Rectal smooth muscle tissue (tissue), 1 donor: ENCODE measurements at regions not wholly inside any gene's neighbourhood (a gene's known extent, or its start where the extent isn't known, plus 50 kb on each side); places are given as distances from the start of the nearest gene placed in this dataset.

Source experiments
- H3K27ac ChIP-seq: one replicate; pipeline ENCODE4 v1.7.0; 2013; ENCODE audit warnings: low read depth, low read length, inconsistent platforms
- H3K27me3 ChIP-seq: one replicate; pipeline ENCODE4 v1.7.0; 2013; ENCODE audit warnings: low read length; ENCODE audit not compliant: control insufficient read depth, insufficient read depth
- H3K36me3 ChIP-seq: one replicate; pipeline ENCODE4 v1.7.0; 2013; ENCODE audit warnings: low read length; ENCODE audit not compliant: control insufficient read depth, insufficient read depth
- H3K4me1 ChIP-seq: one replicate; pipeline ENCODE4 v1.7.0; 2013; ENCODE audit warnings: low read length; ENCODE audit not compliant: control insufficient read depth, insufficient read depth
- H3K4me3 ChIP-seq: one replicate; pipeline ENCODE4 v1.7.0; 2013; ENCODE audit warnings: low read length
- H3K9ac ChIP-seq: one replicate; pipeline ENCODE4 v1.7.0; 2013; ENCODE audit warnings: low read length

- no peaks in the 10 kb centered on the region for H3K36me3 ChIP-seq
- no peak overlapping the region for H3K27ac ChIP-seq
- no peak overlapping the region for H3K9ac ChIP-seq
- no peaks in the 10 kb centered on the region for H3K4me1 ChIP-seq
- H3K27me3 ChIP-seq, result no peaks in the 10 kb centered on the region
- H3K4me3 ChIP-seq, result no peak overlapping the region
These were observed 273.5 kb upstream of the ATP5MC3 start for GRCh38 chr2:175454953-175455389.

GRCh38 chr2:175450029-175450760, 268.7 kb upstream of the ATP5MC3 start:
- H3K4me3 ChIP-seq, result no peak overlapping the region
- no peak overlapping the region for H3K27ac ChIP-seq
- H3K36me3 ChIP-seq, result no peaks in the 10 kb centered on the region
- no peak overlapping the region for H3K9ac ChIP-seq
- no peaks in the 10 kb centered on the region for H3K27me3 ChIP-seq
- no peaks in the 10 kb centered on the region for H3K4me1 ChIP-seq

- Histone ChIP-seq H3K27ac (no peak overlapping the region), H3K36me3 (no peaks in the 10 kb centered on the region), H3K27me3 (no peaks in the 10 kb centered on the region), H3K4me1 (no peaks in the 10 kb centered on the region), H3K9ac (no peak overlapping the region), H3K4me3 (no peak overlapping the region)
These were observed 268.1 kb upstream of the ATP5MC3 start for GRCh38 chr2:175449616-175450015.

GRCh38 chr2:175446201-175446600, 264.7 kb upstream of the ATP5MC3 start:
- Histone ChIP-seq H3K27me3 (no peaks in the 10 kb centered on the region), H3K36me3 (no peaks in the 10 kb centered on the region), H3K4me3 (no peak overlapping the region), H3K27ac (no peak overlapping the region), H3K9ac (no peak overlapping the region), H3K4me1 (no peaks in the 10 kb centered on the region)

GRCh38 chr2:175445281-175445680, 263.8 kb upstream of the ATP5MC3 start:
- Histone ChIP-seq H3K27me3 (no peaks in the 10 kb centered on the region), H3K9ac (no peak overlapping the region), H3K4me1 (no peaks in the 10 kb centered on the region), H3K27ac (no peak overlapping the region), H3K4me3 (no peak overlapping the region), H3K36me3 (no peaks in the 10 kb centered on the region)

- H3K9ac ChIP-seq, result no peak overlapping the region
- no peaks in the 10 kb centered on the region for H3K4me1 ChIP-seq
- H3K27ac ChIP-seq, result no peak overlapping the region
- no peaks in the 10 kb centered on the region for H3K27me3 ChIP-seq
- H3K36me3 ChIP-seq, result no peaks in the 10 kb centered on the region
- no peak overlapping the region for H3K4me3 ChIP-seq
These were observed 260.9 kb upstream of the ATP5MC3 start for GRCh38 chr2:175442441-175442840.

GRCh38 chr2:175441181-175441761, 259.8 kb upstream of the ATP5MC3 start:
- Histone ChIP-seq H3K36me3 (no peaks in the 10 kb centered on the region), H3K4me3 (no peak overlapping the region), H3K27me3 (no peaks in the 10 kb centered on the region), H3K27ac (no peak overlapping the region), H3K4me1 (no peaks in the 10 kb centered on the region), H3K9ac (no peak overlapping the region)

- Histone ChIP-seq H3K4me3 (no peak overlapping the region), H3K27ac (no peak overlapping the region), H3K9ac (no peak overlapping the region), H3K36me3 (no peaks in the 10 kb centered on the region), H3K27me3 (no peaks in the 10 kb centered on the region), H3K4me1 (no peaks in the 10 kb centered on the region)
These were observed 257.9 kb upstream of the ATP5MC3 start for GRCh38 chr2:175439416-175439815.

- Histone ChIP-seq H3K4me3 (no peak overlapping the region), H3K27ac (no peak overlapping the region), H3K9ac (no peak overlapping the region), H3K36me3 (no peaks in the 10 kb centered on the region), H3K4me1 (no peaks in the 10 kb centered on the region), H3K27me3 (no peaks in the 10 kb centered on the region)
These were observed 255.7 kb upstream of the ATP5MC3 start for GRCh38 chr2:175437167-175437566.

- Histone ChIP-seq H3K9ac (no peak overlapping the region), H3K27ac (no peak overlapping the region), H3K36me3 (no peaks in the 10 kb centered on the region), H3K27me3 (no peaks in the 10 kb centered on the region), H3K4me3 (no peak overlapping the region), H3K4me1 (no peaks in the 10 kb centered on the region)
These were observed 254.6 kb upstream of the ATP5MC3 start for GRCh38 chr2:175436076-175436475.

- Histone ChIP-seq H3K4me3 (no peak overlapping the region), H3K27ac (no peak overlapping the region), H3K4me1 (no peaks in the 10 kb centered on the region), H3K36me3 (no peaks in the 10 kb centered on the region), H3K27me3 (no peaks in the 10 kb centered on the region), H3K9ac (no peak overlapping the region)
These were observed 253.5 kb upstream of the ATP5MC3 start for GRCh38 chr2:175435012-175435411.

- H3K9ac ChIP-seq, result no peak overlapping the region
- no peaks in the 10 kb centered on the region for H3K4me1 ChIP-seq
- H3K27ac ChIP-seq, result no peak overlapping the region
- no peaks in the 10 kb centered on the region for H3K36me3 ChIP-seq
- no peak overlapping the region for H3K4me3 ChIP-seq
- no peaks in the 10 kb centered on the region for H3K27me3 ChIP-seq
These were observed 251.3 kb upstream of the ATP5MC3 start for GRCh38 chr2:175432793-175433192.

GRCh38 chr2:175432021-175432420, 250.5 kb upstream of the ATP5MC3 start:
- no peaks in the 10 kb centered on the region for H3K27me3 ChIP-seq
- no peak overlapping the region for H3K4me3 ChIP-seq

More at GRCh38 chr2:175432021-175432420, 250.5 kb upstream of the ATP5MC3 start:
- Histone ChIP-seq H3K36me3 (no peaks in the 10 kb centered on the region), H3K27ac (no peak overlapping the region), H3K9ac (no peak overlapping the region), H3K4me1 (no peaks in the 10 kb centered on the region)
